HK-2 (cell line): ENCODE measurements at regions not wholly inside any gene's neighbourhood (a gene's known extent, or its start where the extent isn't known, plus 50 kb on each side); places are given as distances from the start of the nearest gene placed in this dataset.
"Not testable (repeated sequence)": the region's sequence is repeated elsewhere in the genome, so short reads cannot be mapped to it uniquely, and the experiment has no call there.

ENCODE experiments used
- DNase-seq: peaks from one replicate; pipeline ENCODE4 v3.0.0-alpha.2; 2018; ENCODE audit not compliant: unreplicated experiment

DNA sequence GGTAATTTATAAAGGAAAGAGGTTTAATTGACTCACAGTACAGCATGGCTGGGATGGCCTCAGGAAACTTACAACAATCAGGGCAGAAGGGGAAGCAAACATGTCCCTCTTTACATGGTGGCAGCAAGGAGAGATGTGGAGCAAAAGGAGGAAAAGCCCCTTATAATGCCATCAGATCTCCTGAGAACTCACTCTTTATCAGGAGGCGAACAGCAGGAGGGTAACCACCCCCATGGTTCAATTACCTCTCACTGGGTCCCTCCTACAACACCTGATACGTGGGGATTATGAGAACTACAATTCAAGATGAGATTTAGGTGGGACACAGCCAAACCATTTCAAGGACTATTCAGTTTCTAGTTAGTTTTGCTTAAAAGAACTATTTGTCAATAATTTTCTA is 453.3 kb downstream of the C12orf50 start:
- no peak for DNase-seq

DNA sequence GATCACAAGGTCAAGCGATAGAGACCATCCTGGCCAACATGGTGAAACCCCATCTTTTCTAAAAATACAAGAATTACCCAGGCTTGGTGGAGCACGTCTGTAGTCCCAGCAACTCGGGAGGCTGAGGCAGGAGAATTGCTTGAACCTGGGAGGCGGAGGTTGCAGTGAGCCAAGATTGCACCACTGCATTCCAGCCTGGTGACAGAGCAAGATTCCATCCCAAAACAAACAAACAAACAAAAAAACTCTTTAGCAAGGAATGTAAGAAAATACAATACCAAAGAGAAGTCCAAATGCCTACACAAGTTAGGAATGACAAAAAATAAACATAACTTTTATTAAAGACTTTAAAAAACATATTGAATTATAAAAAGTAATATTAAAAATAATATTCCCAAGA is 462.3 kb downstream of the C12orf50 start:
- DNase-seq = not testable (repeated sequence)

DNA sequence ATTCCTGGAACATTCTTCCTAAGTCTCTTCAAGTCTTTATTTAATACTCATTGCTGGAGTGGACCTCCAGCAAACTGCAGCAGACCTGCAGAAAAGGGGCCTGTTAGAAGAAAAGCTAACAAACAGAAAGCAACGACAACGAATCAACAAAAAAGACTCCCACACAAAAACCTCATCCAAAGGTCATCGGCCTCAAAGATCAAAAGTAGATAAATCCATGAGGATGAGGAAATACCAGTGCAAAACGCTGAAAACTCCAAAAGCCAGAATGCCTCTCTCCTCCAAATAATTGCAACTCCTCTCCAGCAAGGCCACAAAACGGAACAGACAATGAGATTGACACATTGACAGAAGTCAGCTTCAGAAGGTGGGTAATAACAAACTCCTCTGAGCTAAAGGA is 472.2 kb downstream of the C12orf50 start:
- no peak for DNase-seq

DNA sequence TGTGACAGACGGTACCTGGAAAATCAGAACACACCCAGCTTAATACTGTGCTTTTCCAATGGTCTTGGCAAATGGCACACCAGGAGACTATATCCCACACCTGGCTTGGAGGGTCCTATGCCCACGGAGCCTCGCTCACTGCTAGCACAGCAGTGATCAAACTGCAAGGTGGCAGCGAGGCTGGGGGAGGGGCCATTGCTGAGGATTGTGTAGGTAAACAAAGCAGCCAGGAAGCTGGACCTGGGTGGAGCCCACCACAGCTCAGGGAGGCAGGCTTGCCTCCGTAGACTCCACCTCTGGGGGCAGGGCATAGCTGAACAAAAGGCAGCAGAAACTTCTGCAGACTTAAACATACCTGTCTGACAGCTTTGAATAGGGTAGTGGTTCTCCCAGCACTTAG is 498.0 kb downstream of the C12orf50 start:
- DNase-seq = not testable (repeated sequence)

DNA sequence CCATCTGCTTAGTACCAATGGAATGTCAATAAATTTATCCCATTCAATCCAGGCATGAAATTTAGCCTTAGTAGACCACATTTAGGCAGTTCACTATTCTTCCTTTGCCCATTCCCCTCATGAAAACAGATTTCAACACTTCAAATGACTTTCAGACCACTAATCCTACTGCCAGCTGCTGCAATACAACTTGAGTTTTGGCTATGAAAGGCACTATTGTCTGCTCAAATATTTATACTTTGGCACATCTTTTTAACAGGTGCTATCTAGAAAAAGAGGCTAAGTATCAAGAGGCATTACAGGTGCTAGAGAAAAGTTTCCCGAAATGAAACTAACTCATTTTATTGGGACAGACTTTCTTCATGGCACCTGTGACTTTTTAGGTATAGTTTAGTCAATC is 499.8 kb downstream of the C12orf50 start:
- no peak for DNase-seq

DNA sequence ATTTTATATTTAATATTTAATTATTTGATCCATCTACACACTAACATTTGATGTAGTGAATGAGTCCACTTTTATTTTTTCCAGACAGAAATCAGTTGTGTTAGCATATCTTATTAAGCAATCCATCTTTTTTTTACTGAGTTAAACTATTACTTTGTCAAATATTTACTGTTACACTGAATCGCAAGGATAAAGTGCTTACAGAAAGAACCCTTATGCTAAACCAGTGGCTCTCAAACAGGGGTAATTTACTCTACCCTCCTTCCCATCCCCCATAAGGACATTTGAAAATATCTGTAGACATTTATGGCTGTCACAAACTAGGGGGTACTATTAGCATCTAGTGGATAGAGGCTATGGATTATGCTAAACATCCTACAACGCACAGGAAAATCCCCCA is 508.2 kb downstream of the C12orf50 start:
- DNase-seq = no peak

DNA sequence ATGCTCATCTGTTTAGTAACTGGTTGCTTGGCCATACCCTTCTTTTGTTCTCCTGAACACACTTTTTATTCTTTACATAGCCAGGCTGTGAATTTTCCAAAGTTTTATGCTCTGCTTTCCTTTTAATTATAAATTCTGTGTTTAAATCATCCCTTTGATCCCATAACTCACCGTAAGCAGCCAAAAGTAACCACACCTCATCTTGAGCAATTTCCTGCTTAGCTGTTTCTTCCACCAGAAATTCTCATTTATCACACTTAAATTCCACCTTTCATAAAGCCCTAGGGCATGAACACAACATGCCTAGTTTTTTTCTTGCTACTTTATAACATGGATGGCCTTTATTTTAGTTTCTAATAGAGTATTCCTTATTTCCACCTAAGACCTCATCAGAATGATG is 510.7 kb downstream of the C12orf50 start:
- DNase-seq = no peak

DNA sequence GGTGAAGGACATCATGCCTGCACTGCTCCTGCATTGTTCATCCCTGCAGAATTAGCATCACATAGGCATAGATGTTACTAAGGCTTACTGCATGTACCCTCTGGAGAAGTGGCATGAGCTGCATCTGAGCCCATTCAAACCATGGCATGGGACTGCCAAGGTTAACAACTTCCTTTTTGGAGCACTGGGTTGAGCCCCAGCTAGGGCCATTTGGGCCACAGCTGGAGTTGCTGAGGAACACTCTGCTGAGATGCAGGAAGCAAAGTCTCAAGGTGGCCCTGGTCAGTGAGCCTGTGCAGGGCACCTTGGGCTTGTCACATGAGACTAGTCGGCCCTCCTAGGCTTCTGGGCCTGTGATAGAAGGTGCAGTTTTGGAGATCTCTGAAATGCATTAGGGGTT is 511.2 kb downstream of the C12orf50 start:
- DNase-seq = no peak

DNA sequence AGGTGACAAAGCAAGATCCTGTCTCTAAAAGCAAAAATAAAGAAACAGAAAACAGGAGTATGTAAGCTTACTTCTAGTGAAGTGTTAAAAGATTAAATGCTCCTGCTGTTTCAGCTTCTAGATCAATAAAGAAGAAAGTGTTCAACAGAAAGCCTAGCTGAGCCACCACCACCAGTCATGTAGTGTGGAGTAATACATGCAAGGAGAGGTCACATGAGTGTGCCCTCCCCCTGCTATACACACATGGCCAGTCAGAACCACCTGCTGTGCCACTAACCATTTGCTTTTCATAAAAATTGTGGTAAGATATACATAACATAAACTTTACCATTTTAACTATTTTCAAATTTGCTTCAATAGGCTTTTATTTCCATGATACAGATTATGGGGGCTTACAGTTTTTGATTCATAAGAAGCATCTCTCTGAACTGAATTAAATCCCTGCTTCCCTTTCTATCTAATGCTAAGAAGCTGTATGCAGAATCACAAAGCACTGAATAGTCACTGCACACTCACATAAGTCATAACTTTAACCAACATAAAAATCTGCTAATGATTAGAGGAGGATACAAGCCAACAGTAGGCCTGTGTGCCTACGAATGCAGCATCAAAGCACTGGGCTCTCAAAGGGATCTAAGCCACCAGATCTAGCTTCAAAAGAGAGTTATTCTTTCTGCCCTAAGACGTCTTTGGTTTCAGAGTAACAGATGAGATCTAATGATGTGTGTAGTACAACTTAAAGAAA is 515.5 kb downstream of the C12orf50 start:
- no peak for DNase-seq

DNA sequence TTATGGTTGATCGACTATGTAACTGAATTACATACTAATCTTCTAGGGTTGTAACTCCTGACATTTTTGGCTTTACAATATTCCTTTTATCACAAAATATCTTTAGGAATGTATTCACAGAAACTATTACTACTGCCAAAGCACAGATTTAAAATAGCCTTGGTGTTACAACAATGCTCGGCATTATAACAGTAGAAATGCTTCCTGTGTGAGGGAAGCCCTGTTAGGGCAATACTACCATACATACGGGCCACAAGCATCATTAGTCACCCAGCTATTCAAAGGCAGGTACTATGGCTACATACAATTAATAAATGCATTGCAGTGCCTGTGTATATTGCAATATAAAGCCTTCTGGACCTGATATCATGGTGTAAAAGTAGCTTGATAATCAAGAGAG is 517.8 kb downstream of the C12orf50 start:
- DNase-seq = no peak

DNA sequence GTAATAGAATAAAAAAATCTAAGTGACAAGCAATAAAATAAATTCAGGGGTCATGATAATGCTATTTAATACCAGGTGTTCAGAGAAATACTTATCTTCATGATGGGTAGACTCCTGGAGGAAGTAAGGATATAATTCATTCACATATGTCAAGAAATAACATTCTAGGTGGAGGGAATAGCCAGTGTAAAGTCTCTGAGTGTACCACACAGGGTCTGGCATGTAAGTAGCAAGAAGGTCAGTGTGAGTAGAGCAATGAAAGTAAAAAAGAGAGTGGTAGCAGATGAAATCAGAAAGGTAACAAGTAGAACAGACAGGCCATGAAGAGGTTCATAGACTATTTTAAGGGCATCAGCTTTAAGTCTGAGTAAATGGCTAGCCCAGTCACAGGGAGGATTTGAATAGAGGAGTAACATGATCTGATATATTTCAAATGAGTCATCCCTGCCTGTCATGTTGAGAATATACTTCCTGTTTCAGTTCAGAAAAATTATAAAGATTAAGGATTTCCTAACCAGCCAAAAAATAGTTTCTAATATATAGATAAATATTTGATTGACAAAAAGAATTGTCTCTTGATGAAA is 519.9 kb downstream of the C12orf50 start:
- DNase-seq = no peak

DNA sequence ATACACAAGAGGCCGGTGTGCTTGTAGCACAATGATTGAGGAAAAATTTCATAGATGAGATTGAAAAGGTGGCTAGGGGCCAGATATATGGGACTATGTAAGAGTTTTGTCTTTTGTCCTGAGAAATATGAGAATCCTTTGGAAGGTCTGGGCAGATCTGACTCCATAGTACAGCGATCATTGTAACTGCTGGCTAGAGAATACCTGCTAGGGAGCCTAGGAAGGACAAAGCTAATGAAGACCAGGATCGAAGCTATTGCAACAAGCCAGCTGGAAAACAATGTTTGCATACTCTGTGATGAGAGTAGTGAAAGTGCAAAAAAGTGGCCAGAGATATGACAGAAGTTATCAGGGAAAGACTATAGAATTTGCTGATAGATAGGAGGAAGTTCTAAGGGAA is 537.6 kb downstream of the C12orf50 start:
- DNase-seq = no peak

DNA sequence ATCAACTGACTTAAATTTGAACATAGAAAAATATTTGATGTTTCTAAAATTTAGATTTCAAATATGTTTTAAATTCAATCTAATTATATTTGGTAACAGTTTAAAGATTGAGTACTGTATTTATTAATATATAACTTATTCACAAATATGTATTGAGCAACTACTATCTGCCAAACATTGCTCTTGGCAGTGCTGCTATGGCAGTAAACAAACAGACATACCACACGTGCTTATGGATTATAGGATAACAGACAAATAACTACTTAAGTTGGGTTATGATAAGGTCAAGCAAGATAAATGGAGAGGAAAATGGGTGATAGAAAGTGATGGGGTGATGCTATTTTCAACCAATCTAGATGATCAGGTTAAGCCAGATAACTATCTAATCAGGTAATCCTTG is 538.1 kb downstream of the C12orf50 start:
- DNase-seq = no peak

DNA sequence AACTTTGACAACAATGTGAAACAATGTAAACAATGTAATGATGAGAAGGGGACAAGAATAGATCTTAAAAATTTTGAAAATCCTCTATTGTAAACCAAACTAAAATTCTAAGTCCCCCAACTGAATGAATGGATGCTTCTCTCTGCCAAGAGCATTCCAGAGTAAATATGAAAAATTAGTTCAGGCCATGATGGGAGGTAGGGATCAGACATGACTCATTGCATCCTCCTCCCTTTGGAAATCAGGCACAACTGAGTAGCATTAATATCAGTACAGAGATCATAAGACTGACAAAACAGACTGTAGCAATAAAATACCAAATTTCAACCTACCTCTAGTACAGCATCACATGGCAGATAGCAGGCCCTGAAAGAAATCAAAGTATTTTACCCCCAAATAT is 559.9 kb downstream of the C12orf50 start:
- DNase-seq = no peak

DNA sequence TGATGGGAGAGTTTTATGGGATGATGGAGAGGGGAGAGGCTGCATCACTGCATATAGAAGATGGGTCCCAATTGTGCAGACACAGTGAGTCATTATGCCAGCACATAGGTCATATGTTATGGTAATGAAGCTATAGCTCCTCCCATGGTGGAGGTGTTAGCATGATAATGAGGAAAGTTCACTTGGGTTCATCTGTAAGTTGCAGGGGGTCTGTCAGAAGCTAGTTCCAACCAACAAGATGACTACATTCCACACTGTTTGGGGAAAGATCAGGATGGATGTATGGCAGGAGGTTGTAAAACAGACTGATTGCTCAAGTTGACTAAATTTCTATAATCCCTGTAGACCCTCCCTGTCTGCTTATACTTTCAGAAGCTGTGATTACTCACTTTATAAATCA is 561.3 kb downstream of the C12orf50 start:
- DNase-seq = no peak

DNA sequence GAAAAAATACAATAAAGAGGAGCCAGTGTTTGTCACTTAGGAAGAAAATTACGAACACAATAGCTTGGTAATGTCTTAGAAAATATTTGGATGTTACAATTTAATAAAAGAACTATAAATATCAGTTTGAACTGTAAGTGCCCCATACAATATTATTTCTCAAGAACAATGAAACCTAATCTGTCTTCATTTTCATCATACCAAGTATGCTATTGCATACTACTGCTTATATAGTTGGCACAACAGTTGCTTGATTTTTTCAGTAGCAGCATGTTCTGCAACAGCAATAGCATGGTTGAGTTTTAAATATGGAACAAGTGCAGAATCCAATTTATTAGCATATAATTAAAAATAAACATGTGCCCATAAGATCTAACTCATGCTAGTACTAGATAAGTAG is 564.6 kb downstream of the C12orf50 start:
- no peak for DNase-seq

DNA sequence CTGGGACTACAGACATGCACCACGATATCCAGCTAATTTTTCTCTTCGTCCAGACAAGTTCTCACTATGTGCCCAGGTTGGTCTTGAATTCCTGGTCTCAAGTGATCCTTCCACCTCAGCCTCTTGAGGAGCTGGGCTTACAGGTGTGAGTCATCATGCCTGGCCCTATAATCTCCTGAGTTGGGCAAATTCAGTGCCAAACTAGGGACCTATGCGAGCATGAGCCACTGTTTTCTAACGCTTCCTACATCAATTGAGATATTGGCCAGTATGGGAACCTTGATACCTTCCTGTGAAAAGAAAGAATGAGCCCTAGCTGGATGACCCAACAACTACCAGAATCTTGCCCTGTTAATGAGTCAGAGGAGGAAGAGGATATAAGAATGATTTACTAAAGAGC is 585.2 kb downstream of the C12orf50 start:
- DNase-seq = peak; percentile 49

DNA sequence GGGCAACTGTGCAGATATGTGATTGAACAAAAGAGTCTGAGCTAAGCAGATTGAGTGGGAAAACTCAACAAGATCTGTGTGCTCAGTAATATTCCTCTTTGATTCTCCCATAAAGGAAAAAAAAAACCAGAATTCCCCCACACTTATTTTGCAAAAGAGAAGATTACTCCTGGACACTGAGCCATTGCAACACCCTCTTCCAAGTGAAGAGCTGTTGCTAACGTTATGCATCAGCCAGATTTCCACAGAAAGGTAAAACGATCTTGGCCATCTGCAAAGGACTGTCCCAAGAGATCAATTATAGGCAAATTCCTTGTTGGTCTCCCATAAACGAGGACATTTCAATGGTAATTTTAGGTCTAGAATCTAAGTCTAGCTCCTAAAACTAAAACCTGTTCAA is 587.7 kb downstream of the C12orf50 start:
- no peak for DNase-seq

DNA sequence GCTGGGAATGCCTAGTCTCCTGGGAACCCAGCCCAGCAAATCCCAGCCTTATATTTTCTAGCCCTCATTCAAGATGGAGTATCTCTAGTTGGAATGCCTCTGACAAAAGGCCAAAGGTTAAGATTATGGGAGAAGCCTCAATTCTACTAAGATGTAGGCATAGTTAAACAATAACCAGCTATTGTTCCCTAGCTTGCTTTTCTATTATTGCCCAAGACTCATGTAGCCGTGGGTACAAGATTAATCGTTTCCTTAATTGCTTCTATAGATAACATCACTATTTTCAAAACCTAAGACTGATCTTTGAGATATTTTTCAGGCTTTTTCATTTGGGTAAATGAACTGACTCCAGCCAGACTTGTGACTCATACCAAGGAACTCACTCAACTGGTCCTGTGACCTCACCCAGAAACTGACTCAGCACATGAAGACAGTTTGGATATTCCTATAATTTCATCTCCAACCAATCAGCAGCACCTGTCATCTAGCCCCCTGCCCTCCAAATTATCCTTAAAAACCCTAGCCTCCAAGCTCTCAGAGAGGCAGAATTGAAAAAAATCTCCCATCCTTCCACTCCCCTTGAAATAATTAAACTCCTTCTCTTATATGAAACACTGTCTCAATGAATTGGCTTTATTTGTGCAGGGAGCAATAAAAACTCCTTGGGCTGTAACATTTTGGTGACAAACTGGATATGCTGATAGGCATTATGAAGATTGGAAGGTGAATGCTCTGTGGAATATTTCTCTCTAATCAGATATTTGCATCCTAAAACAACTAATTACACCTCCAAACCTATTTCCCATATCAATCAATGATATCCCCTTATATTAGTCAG is 589.0 kb downstream of the C12orf50 start:
- DNase-seq = peak; percentile 53

DNA sequence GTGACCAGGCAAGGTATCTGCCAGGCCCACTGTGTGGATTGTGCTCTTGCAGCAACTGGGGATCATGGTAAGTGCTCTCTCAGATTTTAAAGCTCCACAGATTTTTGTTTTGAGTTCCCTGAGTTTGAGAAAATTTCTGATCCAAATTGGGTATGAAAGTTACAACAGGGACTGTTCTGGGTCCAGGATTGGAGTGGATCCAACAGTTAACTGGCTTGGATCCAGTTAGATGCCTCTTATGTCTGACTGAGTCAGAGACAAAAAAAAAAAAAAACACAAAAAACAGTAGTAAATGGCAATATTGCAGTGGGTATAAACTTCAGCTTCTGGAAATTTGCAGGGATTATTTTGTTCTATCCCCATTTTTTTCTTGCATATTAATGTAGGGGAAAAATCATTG is 598.8 kb downstream of the C12orf50 start:
- no peak for DNase-seq

DNA sequence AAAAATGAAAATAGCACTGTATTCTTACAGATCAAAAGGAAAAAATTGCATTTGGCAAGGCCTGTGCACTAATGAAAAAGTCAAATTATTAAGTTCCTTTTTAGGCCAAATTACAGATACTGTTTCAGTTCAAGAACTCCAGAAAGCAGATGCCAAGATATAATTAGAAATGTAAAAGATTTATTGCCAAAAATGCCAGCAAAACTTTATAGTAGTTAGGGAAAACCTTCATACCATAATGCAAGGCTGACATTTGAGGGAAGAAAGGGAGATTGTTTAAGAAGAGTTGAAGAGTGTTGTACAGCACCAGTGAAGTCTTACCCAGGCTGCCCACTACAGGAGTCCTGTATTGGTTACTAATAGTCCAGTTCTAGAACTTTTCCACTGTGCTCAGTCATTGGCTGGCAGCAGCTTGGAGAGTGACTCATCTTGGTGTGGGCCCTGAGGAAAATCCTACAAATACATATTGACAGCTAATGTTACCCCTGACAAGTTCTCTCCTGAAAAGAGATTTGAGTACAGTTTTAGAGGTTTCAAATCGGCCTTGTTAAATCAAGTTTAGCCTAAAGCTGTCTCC is 600.4 kb downstream of the C12orf50 start:
- no peak for DNase-seq

DNA sequence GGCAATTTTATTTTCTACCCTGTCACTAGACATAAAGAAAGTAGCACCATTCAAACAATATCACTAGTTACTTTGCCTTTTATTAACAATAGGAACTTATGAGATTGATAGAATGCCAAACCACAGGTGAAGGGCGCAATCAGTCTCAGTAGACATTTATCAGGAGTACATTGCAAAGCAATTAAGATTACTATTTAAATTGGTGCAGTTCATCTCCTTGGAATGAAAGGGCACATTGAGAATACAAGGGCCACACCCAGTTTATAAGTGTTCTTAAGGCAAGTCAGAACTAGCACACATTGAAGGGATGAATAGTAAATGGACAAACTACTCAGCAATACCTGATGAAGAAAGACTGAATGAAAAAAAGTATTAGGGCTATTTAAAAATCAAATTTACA is 601.4 kb downstream of the C12orf50 start:
- DNase-seq = no peak
